ENCODE measurements at regions not wholly inside any gene's neighbourhood (a gene's known extent, or its start where the extent isn't known, plus 50 kb on each side); places are given as distances from the start of the nearest gene placed in this dataset.

- no peak for TF ChIP-seq CTCF (IDR thresholded peaks at IDR 0.05; ENCODE audit: low read depth, low read length)
- no peak overlapping the region for H3K4me3 ChIP-seq (replicated peaks in 1 of 2; ENCODE audit: low read depth in 2 of 2, low read length in 2 of 2)
- DNase-seq (ENCODE audit: low read depth in 2 of 2) = no peak
These were observed 326.4 kb upstream of the KHDRBS2 start for GRCh38 chr6:62612471-62612870.

GRCh38 chr6:62570372-62570771 is 284.3 kb upstream of the KHDRBS2 start:
- no peak overlapping the region for H3K4me3 ChIP-seq (replicated peaks in 1 of 2; ENCODE audit: low read depth in 2 of 2, low read length in 2 of 2)
- no peak for TF ChIP-seq CTCF (IDR thresholded peaks at IDR 0.05; ENCODE audit: low read depth, low read length)
- no peak for DNase-seq (ENCODE audit: low read depth in 2 of 2)

GRCh38 chr6:62541502-62541901 is 255.5 kb upstream of the KHDRBS2 start:
- DNase-seq (ENCODE audit: low read depth in 2 of 2) = no peak
- no peak for TF ChIP-seq CTCF (IDR thresholded peaks at IDR 0.05; ENCODE audit: low read depth, low read length)

GRCh38 chr6:62530985-62531384 is 245.0 kb upstream of the KHDRBS2 start:
- no peak for TF ChIP-seq CTCF (IDR thresholded peaks at IDR 0.05; ENCODE audit: low read depth, low read length)
- no peak for DNase-seq (ENCODE audit: low read depth in 2 of 2)
- H3K4me3 ChIP-seq (replicated peaks in 1 of 2; ENCODE audit: low read depth in 2 of 2, low read length in 2 of 2) = no peak overlapping the region

More at GRCh38 chr6:62541502-62541901, 255.5 kb upstream of the KHDRBS2 start:
- no peak overlapping the region for H3K4me3 ChIP-seq (replicated peaks in 1 of 2; ENCODE audit: low read depth in 2 of 2, low read length in 2 of 2)

GRCh38 chr6:62528894-62529526 is 243.0 kb upstream of the KHDRBS2 start:
- DNase-seq (ENCODE audit: low read depth in 2 of 2) = no peak
- no peak overlapping the region for H3K4me3 ChIP-seq (replicated peaks in 1 of 2; ENCODE audit: low read depth in 2 of 2, low read length in 2 of 2)
- TF ChIP-seq CTCF (IDR thresholded peaks at IDR 0.05; ENCODE audit: low read depth, low read length) = no peak

- H3K4me3 ChIP-seq (replicated peaks in 1 of 2; ENCODE audit: low read depth in 2 of 2, low read length in 2 of 2) = no peak overlapping the region
- no peak for TF ChIP-seq CTCF (IDR thresholded peaks at IDR 0.05; ENCODE audit: low read depth, low read length)
These were observed 237.6 kb upstream of the KHDRBS2 start for GRCh38 chr6:62523630-62524029.

GRCh38 chr6:62519574-62519973 is 233.5 kb upstream of the KHDRBS2 start:
- no peak overlapping the region for H3K4me3 ChIP-seq (replicated peaks in 1 of 2; ENCODE audit: low read depth in 2 of 2, low read length in 2 of 2)
- no peak for TF ChIP-seq CTCF (IDR thresholded peaks at IDR 0.05; ENCODE audit: low read depth, low read length)
- no peak for DNase-seq (ENCODE audit: low read depth in 2 of 2)

More at GRCh38 chr6:62523630-62524029, 237.6 kb upstream of the KHDRBS2 start:
- DNase-seq (ENCODE audit: low read depth in 2 of 2) = no peak

Data from cardiac fibroblast (primary cell).